Mesodermal cell (in vitro differentiated cells): ENCODE measurements at regions not wholly inside any gene's neighbourhood (a gene's known extent, or its start where the extent isn't known, plus 50 kb on each side); places are given as distances from the start of the nearest gene placed in this dataset.

ENCODE experiments used
- H3K27ac ChIP-seq: 2 replicates; pipeline ENCODE4 v1.7.0; 2013; ENCODE audit warnings: mild to moderate bottlenecking, low read depth, low read length, moderate library complexity; ENCODE audit not compliant: severe bottlenecking
- H3K36me3 ChIP-seq: 2 replicates; pipeline ENCODE4 v1.7.1; 2013; ENCODE audit warnings: mild to moderate bottlenecking, low read length, moderate library complexity; ENCODE audit not compliant: control insufficient read depth, insufficient read depth
- H3K4me1 ChIP-seq: one replicate; pipeline ENCODE4 v1.7.1; 2013; ENCODE audit warnings: mild to moderate bottlenecking, low read length; ENCODE audit not compliant: insufficient read depth, control insufficient read depth, poor library complexity, severe bottlenecking
- H3K4me3 ChIP-seq: 2 replicates; pipeline ENCODE4 v1.7.0; 2013; ENCODE audit warnings: low read length, control low read depth, mild to moderate bottlenecking; ENCODE audit not compliant: insufficient read depth, poor library complexity, severe bottlenecking; ENCODE audit errors: extremely low read depth
- H3K9me3 ChIP-seq: 2 replicates; pipeline ENCODE4 v1.7.1; 2013; ENCODE audit warnings: mild to moderate bottlenecking, low read length, moderate library complexity; ENCODE audit not compliant: control insufficient read depth
- WGBS, 2 experiments: methylation state at CpG; one replicate each; pipeline ENCODE4 v1.1.5; 2013; ENCODE audit warnings: missing lambda C conversion rate in 2 of 2; ENCODE audit not compliant: insufficient coverage in 2 of 2; 5-methylcytosine and 5-hydroxymethylcytosine counted together

DNA sequence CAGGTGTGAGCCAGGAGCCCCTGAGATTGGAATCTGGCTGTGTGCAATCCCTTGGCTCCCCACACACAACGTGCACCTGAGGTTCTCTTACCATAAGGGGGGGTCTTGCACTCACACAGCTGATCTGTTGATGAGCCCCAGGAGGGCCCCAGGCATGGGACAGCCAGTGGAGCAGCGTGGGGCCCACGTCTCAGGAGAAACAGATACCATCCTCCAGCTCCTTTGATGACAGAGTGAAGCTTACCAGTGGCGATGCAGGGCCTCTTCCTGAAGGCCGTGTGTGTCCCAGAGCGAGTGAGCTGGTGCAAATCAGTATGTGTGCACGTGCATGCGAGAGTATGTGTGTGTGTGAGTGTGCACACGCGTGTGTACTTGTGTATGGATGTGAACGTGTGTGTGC, 287.4 kb downstream of the IRX1 start:
- Histone ChIP-seq H3K4me1 (no peaks in the 10 kb centered on the region), H3K9me3 (no peaks in the 10 kb centered on the region), H3K36me3 (no peaks in the 10 kb centered on the region), H3K27ac (no peak overlapping the region), H3K4me3 (no peak overlapping the region)
- WGBS, 2 experiments, result 86 to 88% methylated on average over 7 to 11 of the region's 11 CpGs

DNA sequence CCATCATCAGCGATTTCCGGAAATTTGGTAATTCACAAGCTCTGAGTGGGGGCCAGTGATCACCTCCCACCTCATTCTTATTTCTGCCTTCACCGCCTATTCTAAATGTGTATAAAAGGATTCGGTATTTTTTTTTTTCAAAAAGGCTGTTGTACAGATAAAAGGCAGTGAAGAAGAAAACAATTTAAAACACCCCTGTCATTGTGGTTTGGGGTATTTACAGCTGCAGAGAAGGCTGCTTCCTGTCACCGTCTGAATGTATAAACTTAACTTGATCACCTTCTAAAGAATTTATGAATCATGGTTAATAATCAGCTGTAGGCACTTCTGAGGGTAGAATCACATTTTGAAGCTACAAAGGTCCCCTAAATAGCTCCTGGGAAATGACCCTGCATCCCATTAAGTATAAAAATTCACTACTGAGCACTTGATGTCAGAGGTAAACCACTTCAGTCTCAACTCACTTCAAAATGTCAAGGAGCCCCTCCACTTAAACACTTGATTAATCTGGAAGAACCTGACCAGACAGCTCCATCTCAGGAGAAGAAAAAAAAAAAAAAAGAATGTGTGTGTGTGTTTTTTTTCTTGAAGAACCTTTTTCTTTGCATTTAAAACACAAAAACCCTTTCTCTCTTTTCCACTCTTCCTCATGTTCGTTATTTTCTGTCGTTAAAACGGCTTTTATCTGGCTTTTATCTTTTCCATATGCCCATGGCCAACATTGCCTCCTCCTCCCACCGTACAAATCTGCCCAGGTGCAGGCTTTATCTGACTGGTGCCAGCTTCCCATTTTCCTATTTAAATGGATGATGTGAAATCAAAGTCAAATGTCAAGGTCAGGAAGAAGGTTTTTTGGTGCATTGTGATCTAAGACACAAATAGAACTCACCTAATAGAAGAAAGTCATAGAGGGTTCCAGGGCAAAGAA, 291.2 kb downstream of the IRX1 start:
- H3K4me1 ChIP-seq, result no peaks in the 10 kb centered on the region
- 89 to 100% methylated on average over 3 to 6 of the region's 9 CpGs for WGBS, 2 experiments
- no peak overlapping the region for H3K27ac ChIP-seq
- H3K36me3 ChIP-seq, result no peaks in the 10 kb centered on the region
- no peaks in the 10 kb centered on the region for H3K9me3 ChIP-seq
- H3K4me3 ChIP-seq, result no peak overlapping the region

DNA sequence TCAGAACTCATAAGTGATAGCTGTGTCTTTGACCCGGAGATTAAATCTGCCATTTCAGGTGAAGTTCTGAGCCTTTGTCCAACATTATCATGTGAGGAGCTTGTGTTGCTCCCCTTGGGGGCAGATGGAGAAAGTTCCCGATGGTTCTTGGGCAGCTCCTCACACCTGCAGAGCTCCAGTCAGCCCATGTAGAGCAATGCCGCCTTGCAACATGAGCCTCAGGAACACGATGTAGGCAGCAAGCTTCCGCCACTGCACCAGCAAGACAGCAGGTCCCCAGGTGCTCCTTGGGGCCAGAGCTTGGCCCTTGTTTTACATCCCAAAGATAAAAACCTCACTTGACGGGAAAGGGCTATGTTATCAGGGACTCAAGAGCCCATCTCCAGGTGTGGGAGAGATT, 292.7 kb downstream of the IRX1 start:
- Histone ChIP-seq H3K36me3 (no peaks in the 10 kb centered on the region), H3K9me3 (no peaks in the 10 kb centered on the region), H3K4me3 (no peak overlapping the region), H3K4me1 (no peaks in the 10 kb centered on the region), H3K27ac (no peak overlapping the region)
- 86 to 94% methylated on average over 4 to 5 of the region's 6 CpGs for WGBS, 2 experiments

DNA sequence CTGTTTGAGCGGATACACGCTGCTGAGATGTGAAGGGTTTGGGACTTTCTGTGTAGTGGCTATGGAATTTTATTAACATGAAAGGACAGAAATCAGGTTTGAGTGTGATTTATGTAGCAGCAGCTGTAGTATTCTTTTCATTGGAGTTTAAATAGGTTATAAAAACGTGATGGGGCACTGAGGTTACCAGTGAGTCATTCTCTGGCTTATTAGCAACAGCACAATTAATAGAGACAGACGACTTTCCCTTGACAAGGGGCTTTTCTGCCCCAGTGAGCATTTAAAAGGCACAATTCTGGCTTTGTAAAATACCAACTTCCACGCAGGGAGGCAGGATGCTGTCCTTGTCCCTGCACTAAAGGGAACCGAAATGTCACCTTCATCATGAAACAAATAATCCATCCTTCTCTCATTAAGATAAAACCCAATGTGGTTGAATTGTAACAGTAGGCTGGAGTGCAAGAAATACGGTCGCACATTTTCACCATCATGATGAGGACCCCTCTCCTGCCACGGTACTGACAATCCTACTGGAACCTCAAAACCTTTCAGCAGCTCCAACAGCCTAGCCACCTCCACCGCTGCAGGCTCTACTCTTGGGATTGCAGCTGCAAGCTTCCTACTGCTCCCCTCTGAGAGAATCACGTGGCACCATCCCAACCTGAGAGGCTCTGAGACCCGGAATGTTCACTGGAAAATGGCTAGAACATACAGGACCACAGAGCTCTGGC, 293.9 kb downstream of the IRX1 start:
- Histone ChIP-seq H3K4me1 (no peaks in the 10 kb centered on the region), H3K36me3 (no peaks in the 10 kb centered on the region), H3K4me3 (no peak overlapping the region), H3K9me3 (no peaks in the 10 kb centered on the region), H3K27ac (no peak overlapping the region)
- 77 to 87% methylated on average over 7 to 10 of the region's 12 CpGs for WGBS, 2 experiments

DNA sequence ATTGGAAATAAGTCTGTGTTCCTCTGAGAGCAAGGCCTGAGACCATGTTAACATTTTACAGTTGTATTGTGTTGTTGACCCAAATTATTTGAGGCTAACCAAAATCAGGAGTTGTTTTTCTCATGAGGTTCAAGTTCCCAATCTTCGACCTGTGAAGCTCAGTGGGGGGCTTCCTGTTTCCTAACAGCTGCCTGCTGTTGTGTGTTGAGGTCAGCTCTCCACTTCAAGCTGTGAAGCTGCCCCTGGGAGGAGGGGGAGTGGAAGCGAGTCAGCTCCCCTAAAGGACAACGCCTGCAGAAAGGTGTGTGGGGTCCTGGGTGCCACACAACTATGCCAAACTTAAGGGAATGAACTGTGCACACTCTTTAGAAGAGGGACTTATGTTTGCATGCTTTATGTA, 295.5 kb downstream of the IRX1 start:
- Histone ChIP-seq H3K4me1 (no peaks in the 10 kb centered on the region), H3K27ac (no peak overlapping the region), H3K9me3 (no peaks in the 10 kb centered on the region), H3K36me3 (no peaks in the 10 kb centered on the region), H3K4me3 (no peak overlapping the region)
- WGBS, 2 experiments, result 57 to 83% methylated on average over 2 of the region's 3 CpGs

DNA sequence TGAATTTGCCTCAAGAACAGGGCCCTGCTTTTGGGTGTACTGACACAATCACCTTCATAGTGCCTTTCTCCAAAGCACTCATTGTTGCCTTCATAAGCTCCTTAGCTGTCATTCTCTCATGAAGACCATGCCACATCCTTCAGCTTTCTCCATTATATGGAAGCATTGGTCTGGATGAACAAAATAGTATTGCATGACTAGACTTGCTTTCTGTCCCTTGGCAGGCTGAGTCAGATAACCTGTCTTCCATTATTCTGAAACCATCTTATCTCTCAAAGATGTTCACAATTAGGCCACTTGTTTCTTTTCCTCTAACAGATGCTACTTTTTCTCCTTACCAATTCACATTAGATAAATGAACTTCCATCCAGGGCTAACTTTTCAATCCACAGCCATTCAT, 297.9 kb downstream of the IRX1 start:
- Histone ChIP-seq H3K4me3 (no peak overlapping the region), H3K36me3 (no peaks in the 10 kb centered on the region), H3K27ac (no peak overlapping the region), H3K4me1 (no peaks in the 10 kb centered on the region), H3K9me3 (peaks cover 6% of the 10 kb centered on the region)

DNA sequence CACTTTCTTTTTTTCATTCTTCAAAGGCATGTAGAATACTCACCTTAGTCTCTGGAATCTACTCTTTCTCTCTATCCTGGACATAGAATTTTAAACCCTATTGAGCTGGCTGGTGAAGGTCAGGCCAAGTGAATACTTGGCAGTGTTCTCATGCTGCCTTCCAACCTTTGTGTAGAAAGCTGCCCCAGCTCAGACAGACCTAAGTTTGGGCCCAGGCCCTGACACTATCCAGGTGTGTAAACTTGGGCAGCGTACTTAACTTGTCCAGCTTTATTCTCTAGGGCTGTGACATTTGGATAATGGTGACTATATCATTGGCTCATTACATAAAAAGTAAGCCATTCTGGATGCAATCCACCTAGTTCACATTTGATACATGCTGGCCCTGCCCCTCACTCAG, 298.3 kb downstream of the IRX1 start:
- no peak overlapping the region for H3K27ac ChIP-seq
- H3K4me3 ChIP-seq, result no peak overlapping the region
- no CpG with 5 or more reads among the region's 1 CpG for WGBS, 2 experiments
- no peaks in the 10 kb centered on the region for H3K4me1 ChIP-seq
- no peaks in the 10 kb centered on the region for H3K36me3 ChIP-seq
- H3K9me3 ChIP-seq, result peaks cover 6% of the 10 kb centered on the region

DNA sequence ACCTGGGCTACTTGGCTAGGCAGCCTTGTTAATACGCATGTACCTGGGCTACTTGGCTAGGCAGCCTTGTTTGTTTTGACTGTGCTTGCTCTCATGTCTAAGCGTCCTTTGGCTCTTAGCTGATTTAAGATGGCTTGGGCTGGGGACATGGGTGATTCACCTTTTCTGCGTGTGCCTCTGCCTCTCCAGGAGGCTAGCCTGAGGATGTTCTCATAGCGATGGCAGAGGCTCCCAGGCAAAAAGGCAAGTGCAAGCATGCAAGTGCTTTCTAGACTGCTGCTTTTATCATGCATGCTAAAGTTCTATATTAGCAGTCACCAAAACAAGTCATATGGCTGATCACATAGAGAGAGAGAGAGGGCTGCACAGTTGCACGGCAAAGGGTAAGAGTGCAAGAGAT, 300.5 kb downstream of the IRX1 start:
- Histone ChIP-seq H3K27ac (no peak overlapping the region), H3K9me3 (peaks cover 6% of the 10 kb centered on the region), H3K4me3 (no peak overlapping the region), H3K4me1 (no peaks in the 10 kb centered on the region), H3K36me3 (no peaks in the 10 kb centered on the region)
- 93 to 94% methylated on average over 3 of the region's 5 CpGs for WGBS, 2 experiments

DNA sequence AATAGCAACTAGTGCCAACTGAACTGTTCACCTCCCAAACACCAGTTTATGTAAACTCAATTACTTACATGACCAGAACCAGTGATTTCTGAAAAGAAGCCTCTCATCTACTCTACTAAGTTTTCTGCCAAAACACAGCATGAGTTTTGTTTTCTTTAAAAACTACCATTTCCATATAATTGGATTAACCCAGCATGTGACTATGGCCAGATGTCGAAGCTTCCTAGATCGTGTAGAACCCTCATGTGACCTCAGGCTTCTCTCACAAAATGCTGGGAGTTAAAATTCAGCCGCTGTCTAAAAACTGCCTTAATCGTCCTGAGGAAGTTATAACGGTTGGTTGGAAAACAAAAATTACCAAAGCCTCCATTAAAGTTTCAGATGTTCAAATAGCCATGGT, 303.5 kb downstream of the IRX1 start:
- no peaks in the 10 kb centered on the region for H3K36me3 ChIP-seq
- no peaks in the 10 kb centered on the region for H3K4me1 ChIP-seq
- 59 to 64% methylated on average over 2 to 5 of the region's 5 CpGs for WGBS, 2 experiments
- H3K27ac ChIP-seq, result no peak overlapping the region
- H3K9me3 ChIP-seq, result peaks cover 6% of the 10 kb centered on the region
- H3K4me3 ChIP-seq, result no peak overlapping the region

DNA sequence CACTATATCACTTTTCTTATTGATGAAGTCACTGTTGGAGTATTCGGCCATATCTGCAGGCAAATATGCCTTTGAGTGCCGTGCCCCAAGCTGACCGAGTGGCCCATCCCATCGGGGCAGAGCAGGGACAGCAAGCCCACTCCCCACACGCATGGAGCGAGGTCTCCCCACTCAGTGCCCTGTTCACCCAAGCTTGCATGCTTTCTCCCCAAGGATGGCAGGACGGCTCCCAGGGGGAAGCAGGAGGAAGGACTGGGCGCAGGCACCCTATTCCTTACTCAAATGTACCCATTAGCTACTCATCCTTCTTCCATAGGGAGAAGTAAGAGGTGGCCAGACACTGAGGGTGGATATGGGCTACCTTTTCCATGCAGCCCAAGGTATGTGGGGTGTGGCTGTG, 309.0 kb downstream of the IRX1 start:
- no peaks in the 10 kb centered on the region for H3K4me1 ChIP-seq
- 74 to 100% methylated on average over 4 to 6 of the region's 8 CpGs for WGBS, 2 experiments
- no peaks in the 10 kb centered on the region for H3K36me3 ChIP-seq
- H3K4me3 ChIP-seq, result no peak overlapping the region
- no peak overlapping the region for H3K27ac ChIP-seq
- no peaks in the 10 kb centered on the region for H3K9me3 ChIP-seq

DNA sequence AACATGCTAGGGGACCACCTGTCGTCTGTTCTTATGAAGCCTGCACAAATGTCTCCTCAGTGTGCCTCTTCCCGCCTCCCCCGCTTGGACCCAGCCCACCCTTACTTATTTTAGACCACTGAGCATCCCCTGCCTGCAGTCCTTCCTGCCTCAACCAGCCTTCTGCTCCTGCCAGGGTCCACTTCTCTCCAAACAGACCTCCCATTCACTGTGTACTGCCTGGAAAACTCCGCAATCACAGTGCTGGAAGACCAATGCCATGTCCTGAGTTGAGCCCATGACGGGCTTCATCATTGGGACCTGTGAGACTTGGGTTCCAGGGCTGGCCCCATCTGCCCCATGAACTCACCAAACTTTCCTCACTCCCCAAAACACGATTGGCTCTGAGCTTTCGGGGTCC, 309.4 kb downstream of the IRX1 start:
- H3K27ac ChIP-seq, result no peak overlapping the region
- 85 to 89% methylated on average over 3 to 5 of the region's 7 CpGs for WGBS, 2 experiments
- no peak overlapping the region for H3K4me3 ChIP-seq
- no peaks in the 10 kb centered on the region for H3K4me1 ChIP-seq
- H3K9me3 ChIP-seq, result no peaks in the 10 kb centered on the region
- H3K36me3 ChIP-seq, result no peaks in the 10 kb centered on the region
